Heart left ventricle (tissue), 13 donors: ENCODE measurements at regions not wholly inside any gene's neighbourhood (a gene's known extent, or its start where the extent isn't known, plus 50 kb on each side); places are given as distances from the start of the nearest gene placed in this dataset.

Experiments used
- POLR2A ChIP-seq, 2 donors: fragments of 450-650 bp; IDR thresholded peaks; one replicate each; pipeline ENCODE4 v1.6.1; 2017; ENCODE audit warnings: antibody characterized with exemption in 2 of 2, mild to moderate bottlenecking in 2 of 2, moderate library complexity in 2 of 2
- TF ChIP-seq, protein P1 (sequence below), 12 donors: fragments of 200-600 bp; sonication (generic) in 4 of 12; IDR thresholded peaks; one replicate each; pipeline versions ENCODE4 v1.5.0 to v1.8.0; 2018 to 2022; ENCODE audit warnings: antibody characterized with exemption in 12 of 12, mild to moderate bottlenecking in 5 of 12
- donor health status: ischemic (EF 13 %, LVEDD 7.1; RV severe dilation, severe dysfunction).
- donor health status: DM: no; HTN: yes; CAD: no.
- donor health status: DM: no; HTN: no; CAD: no.
- donor health status: ischemic (EF 25% LVEDD 6.9; RV normal size, moderate dysfunction).
- donor health status: ischemic (EF 25% LVEDD 5.7; RV mildly dilated, moderate dysfunction).
- donor health status: ischemic (EF 35%, LVEDD 5.7; RV mildly dilated, moderate dysfunction).
- donor health status: nonischemic (EF 11% LVEDD 7.7; RV severe dilation, severe dysfunction).
- donor health status: DM: yes; HTN: yes; CAD: no.
- donor health status: PGD.
- donor health status: ischemic (EF 29% LVEDD 5.4; RV normal size, mild dysfunction).
- donor health status: nonischemic (EF 23%, LVEDD 6.1; RV moderate dilation, normal function).

DNA sequence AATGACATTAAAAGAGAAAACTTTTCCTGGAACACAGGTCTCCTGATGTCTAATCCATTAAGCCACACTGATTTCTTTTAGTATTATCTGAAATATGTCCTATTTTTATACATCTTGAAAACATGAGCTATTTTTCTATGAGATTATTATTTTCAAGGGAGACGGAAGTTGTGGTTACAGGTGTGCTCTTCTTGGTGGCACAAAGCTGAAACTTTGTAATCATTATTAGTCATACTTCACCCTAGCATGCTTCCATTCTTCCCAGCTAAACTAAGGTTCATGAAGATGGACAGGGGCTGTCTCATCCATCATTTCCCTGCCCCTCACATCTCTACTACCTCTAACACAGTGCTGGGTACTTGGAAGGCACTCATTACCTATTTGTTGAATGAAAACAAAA, 85.6 kb upstream of the POU1F1 start:
- TF ChIP-seq, protein P1, sequence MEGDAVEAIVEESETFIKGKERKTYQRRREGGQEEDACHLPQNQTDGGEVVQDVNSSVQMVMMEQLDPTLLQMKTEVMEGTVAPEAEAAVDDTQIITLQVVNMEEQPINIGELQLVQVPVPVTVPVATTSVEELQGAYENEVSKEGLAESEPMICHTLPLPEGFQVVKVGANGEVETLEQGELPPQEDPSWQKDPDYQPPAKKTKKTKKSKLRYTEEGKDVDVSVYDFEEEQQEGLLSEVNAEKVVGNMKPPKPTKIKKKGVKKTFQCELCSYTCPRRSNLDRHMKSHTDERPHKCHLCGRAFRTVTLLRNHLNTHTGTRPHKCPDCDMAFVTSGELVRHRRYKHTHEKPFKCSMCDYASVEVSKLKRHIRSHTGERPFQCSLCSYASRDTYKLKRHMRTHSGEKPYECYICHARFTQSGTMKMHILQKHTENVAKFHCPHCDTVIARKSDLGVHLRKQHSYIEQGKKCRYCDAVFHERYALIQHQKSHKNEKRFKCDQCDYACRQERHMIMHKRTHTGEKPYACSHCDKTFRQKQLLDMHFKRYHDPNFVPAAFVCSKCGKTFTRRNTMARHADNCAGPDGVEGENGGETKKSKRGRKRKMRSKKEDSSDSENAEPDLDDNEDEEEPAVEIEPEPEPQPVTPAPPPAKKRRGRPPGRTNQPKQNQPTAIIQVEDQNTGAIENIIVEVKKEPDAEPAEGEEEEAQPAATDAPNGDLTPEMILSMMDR (IDR thresholded peaks at IDR 0.05) = no peak
- TF ChIP-seq POLR2A (IDR thresholded peaks at IDR 0.05) = no peak
